Kidney epithelial cell (primary cell): ENCODE measurements at regions not wholly inside any gene's neighbourhood (a gene's known extent, or its start where the extent isn't known, plus 50 kb on each side); places are given as distances from the start of the nearest gene placed in this dataset.

Experiments
- DNase-seq: peaks from one replicate; pipeline ENCODE4 v3.0.0-alpha.2; 2010; ENCODE audit warnings: low read depth
- H3K27me3 ChIP-seq: 2 replicates; pipeline ENCODE4 v1.6.0; 2011; ENCODE audit warnings: low read length; ENCODE audit not compliant: control insufficient read depth, insufficient read depth
- H3K36me3 ChIP-seq: 2 replicates; pipeline ENCODE4 v1.5.1; 2011; ENCODE audit warnings: low read length; ENCODE audit not compliant: control insufficient read depth, insufficient read depth
- H3K4me3 ChIP-seq: 2 replicates; pipeline ENCODE4 v1.5.1; 2011; ENCODE audit warnings: low read depth, mild to moderate bottlenecking, control low read depth, low read length
- CTCF ChIP-seq: IDR thresholded peaks from 2 replicates; pipeline ENCODE4 v1.5.1; 2011; ENCODE audit warnings: mild to moderate bottlenecking, moderate library complexity, low read length, control low read depth, inconsistent platforms; ENCODE audit not compliant: insufficient read depth, poor library complexity, severe bottlenecking

- no peak for TF ChIP-seq CTCF
- DNase-seq = no peak
- H3K27me3 ChIP-seq = no peaks in the 10 kb centered on the region
- H3K4me3 ChIP-seq = no peak overlapping the region
- no peaks in the 10 kb centered on the region for H3K36me3 ChIP-seq
Observed at GRCh38 chr2:172370821-172371455, 56.4 kb upstream of the ITGA6 start.

DNA sequence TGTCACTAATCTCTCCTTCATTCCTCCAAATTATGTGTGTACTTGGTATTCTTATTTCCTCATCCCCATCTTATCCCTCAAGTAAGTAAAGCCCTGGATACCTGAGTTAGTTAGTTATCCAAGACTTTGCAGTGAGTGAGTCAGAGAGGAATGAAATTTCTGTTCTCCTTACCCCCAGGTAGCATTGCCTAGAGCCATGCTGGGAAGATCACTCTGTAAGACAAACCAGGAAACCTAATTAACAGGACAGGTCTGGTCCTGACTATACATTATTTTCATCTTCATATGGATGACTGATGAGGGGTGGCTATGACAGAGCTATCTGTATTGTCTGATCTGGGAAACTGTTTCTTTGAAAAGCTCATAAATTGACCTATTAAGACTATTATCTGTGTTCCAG lies 55.0 kb upstream of the ITGA6 start:
- no peaks in the 10 kb centered on the region for H3K36me3 ChIP-seq
- no peak for TF ChIP-seq CTCF
- H3K27me3 ChIP-seq = no peaks in the 10 kb centered on the region
- no peak overlapping the region for H3K4me3 ChIP-seq
- DNase-seq = no peak

DNA sequence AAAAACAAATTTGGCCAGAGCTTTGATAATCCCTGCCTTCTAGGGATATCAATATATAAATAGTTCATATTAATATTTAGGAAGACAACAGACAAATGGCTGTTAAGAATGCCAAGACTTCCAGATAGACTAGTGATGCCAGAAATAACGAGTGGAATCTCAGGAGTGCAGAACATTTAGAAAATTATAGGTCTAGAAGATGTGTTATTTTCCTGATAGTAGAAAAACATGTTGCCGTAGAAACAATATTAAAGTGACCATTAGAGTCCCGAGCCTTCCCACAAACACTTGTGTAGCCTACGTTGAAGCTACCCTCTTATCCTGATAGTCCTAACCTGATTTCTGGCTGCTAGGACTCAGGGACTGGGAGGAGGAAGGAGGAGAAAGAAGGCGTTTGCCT lies 54.3 kb upstream of the ITGA6 start:
- H3K4me3 ChIP-seq = no peak overlapping the region
- no peak for TF ChIP-seq CTCF
- H3K36me3 ChIP-seq = no peaks in the 10 kb centered on the region
- DNase-seq = no peak
- H3K27me3 ChIP-seq = no peaks in the 10 kb centered on the region

GRCh38 chr2:172373766-172374165 lies 53.6 kb upstream of the ITGA6 start:
- no peaks in the 10 kb centered on the region for H3K36me3 ChIP-seq
- no peak overlapping the region for H3K4me3 ChIP-seq
- DNase-seq = no peak
- no peak for TF ChIP-seq CTCF
- no peaks in the 10 kb centered on the region for H3K27me3 ChIP-seq

GRCh38 chr2:172374318-172375240 lies 52.8 kb upstream of the ITGA6 start:
- no peak overlapping the region for H3K4me3 ChIP-seq
- H3K27me3 ChIP-seq = no peaks in the 10 kb centered on the region
- no peak for DNase-seq
- no peak for TF ChIP-seq CTCF
- H3K36me3 ChIP-seq = no peaks in the 10 kb centered on the region

DNA sequence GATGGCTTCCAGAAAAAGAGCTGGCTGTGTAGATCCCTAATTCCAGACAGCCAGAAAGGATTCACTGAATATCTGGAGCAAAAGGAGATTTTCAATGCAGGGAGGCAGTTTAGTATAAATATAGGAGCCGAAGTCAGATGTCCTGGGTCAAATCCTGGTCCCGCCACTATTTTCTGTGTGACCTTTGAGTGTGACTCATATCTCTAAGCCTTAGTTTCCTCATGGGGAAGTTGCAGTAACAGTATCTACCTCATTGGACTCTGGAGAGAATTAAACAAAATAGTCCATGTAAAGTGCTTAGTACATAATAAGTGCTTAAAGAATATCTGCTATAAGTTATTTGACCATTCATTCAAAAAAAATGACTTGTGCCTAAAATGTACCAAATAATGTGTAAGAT lies 52.1 kb upstream of the ITGA6 start:
- Histone ChIP-seq H3K27me3 (no peaks in the 10 kb centered on the region), H3K36me3 (no peaks in the 10 kb centered on the region), H3K4me3 (no peak overlapping the region)
- TF ChIP-seq CTCF = no peak
- no peak for DNase-seq
